ENCODE measurements at regions not wholly inside any gene's neighbourhood (a gene's known extent, or its start where the extent isn't known, plus 50 kb on each side); places are given as distances from the start of the nearest gene placed in this dataset.

- no peak overlapping the region for H3K4me3 ChIP-seq (replicated peaks; ENCODE audit: low read depth, low read length)
- DNase-seq (ENCODE audit: extremely low read depth, low read depth), result no peak
Observed at GRCh38 chr10:10794791-10795191, 222.9 kb upstream of the CELF2 start.

DNA sequence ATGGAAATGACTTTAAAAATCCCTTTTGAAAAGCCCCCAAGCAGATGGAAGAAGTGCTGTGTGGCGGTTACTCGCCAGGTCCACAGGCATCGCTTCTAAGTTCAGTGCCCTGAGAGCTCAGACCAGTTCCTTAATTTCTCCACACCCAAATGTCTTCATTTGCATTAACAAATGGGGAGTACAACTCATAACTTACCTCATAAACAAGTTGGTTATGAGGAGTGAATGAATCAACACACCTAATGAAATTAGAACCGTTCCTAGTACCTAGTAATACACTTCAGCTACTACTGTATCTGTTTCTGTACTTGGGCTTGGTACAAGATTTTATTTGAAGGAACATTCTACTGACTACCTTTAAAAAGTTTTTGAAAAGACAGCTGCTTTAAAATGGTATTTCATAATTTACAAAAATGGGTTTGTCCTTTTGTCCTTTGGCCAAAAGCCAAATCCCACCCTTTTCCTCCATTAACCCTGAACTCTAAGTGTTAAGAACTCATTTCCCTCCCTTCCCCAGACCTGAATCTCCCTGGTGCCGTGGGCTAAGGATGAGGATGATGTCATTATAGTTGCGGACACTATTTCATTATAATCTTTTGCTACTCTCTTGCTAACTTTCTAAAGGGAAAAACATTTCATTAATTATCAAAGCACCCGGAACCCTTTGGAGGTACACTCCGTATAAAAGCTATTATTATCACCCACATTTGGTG, 221.5 kb upstream of the CELF2 start:
- no peak for TF ChIP-seq CTCF (IDR thresholded peaks at IDR 0.05; ENCODE audit: low read depth, low read length, missing control alignments)
- DNase-seq (ENCODE audit: extremely low read depth, low read depth), result no peak
- no peak overlapping the region for H3K4me3 ChIP-seq (replicated peaks; ENCODE audit: low read depth, low read length)

More at GRCh38 chr10:10794791-10795191, 222.9 kb upstream of the CELF2 start:
- no peak for TF ChIP-seq CTCF (IDR thresholded peaks at IDR 0.05; ENCODE audit: low read depth, low read length, missing control alignments)

DNA sequence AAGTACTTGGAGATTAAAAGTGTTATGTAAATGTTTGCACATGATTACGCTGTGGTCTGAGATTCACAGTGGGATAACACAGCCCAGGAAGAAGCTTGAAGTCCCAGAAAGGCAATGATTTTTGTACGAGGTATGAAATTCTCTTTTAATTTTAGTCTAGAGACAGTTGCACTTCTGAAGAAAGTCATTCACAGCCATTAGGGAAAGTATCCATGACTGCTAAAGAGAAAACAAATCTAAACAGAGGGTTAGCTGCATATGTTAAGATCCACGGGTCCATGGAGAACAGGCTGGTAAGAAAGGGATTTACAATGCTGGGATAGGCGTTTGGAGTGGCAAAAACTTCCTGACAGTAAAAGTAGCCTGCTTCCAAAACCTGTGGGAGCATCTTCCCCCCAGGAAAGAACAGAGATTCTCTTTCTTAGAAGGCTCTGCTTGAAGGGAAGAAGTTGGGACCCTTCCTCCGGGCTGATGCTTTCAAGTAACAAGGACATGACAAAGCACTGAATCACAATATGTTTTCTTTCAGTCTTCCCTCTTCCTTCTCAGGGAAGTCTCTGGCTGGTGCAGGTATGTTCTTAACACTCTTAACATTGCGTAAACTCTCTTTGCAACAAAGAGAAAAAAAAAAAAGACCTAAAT, 220.8 kb upstream of the CELF2 start:
- no peak for TF ChIP-seq CTCF (IDR thresholded peaks at IDR 0.05; ENCODE audit: low read depth, low read length, missing control alignments)
- DNase-seq (ENCODE audit: extremely low read depth, low read depth), result no peak
- no peak overlapping the region for H3K4me3 ChIP-seq (replicated peaks; ENCODE audit: low read depth, low read length)

DNA sequence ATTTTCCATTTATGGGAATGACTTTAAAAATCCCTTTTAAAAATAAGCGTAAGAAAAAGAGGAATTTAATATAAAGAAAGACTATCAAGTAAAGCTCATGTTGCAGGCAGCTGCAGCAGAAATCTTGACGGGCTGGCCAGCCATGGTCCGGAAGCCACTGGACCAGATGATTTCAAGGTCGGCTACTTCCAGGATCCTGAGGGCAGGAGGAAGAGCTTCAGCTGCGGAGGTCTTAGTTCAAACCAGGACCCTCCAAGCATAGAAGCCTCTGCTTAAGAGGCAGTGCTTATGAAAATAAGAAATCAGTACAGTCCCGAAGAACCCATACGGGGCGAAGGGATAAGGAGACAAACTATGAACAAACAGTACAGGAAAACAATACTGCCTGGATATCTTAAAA, 220.2 kb upstream of the CELF2 start:
- TF ChIP-seq CTCF (IDR thresholded peaks at IDR 0.05; ENCODE audit: low read depth, low read length, missing control alignments), result no peak
- no peak for DNase-seq (ENCODE audit: extremely low read depth, low read depth)
- H3K4me3 ChIP-seq (replicated peaks; ENCODE audit: low read depth, low read length), result no peak overlapping the region

DNA sequence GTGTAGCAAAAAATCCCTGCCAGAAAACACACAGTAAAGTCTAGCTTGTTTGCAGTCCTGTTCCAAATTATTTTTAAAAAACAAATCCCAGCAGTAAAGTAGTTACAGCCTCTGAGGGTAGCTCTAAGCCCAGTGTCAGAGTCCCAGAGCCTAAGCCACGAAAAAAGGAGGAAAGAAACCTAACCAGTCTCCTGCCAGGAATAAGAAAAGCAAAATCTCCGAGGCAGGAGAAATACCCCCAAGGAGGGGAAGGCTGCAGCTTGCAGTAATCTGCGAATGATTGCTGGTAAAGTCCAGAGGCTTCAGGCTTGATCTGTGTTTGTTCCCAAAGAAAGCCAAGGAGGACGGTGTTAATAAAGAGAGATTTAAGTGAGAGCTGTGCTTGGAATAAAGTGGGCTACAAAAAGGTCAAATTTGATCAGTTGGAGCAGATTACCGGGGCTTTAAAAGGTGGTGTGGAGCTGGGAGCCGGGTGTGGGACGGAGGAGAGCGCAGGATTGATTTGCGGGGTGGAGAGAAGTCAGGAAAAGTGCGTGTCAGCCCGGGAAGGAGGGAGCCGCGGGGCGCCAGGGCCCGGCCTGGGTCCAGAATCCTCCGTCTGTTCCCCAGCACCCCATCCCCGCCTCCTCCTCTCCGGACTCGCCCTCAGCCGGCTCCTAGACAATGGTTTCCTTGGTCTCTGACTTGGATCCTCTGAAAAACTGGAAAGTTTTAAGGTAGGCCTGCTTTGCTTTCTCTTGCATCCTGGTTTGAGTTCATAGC, 219.4 kb upstream of the CELF2 start:
- DNase-seq (ENCODE audit: extremely low read depth, low read depth), result no peak
- no peak overlapping the region for H3K4me3 ChIP-seq (replicated peaks; ENCODE audit: low read depth, low read length)
- TF ChIP-seq CTCF (IDR thresholded peaks at IDR 0.05; ENCODE audit: low read depth, low read length, missing control alignments), result no peak

- DNase-seq (ENCODE audit: extremely low read depth, low read depth), result no peak
- H3K4me3 ChIP-seq (replicated peaks; ENCODE audit: low read depth, low read length), result no peak overlapping the region
- TF ChIP-seq CTCF (IDR thresholded peaks at IDR 0.05; ENCODE audit: low read depth, low read length, missing control alignments), result no peak
Observed at GRCh38 chr10:10798864-10799192, 218.8 kb upstream of the CELF2 start.
